H1 (cell line): ENCODE measurements at regions not wholly inside any gene's neighbourhood (a gene's known extent, or its start where the extent isn't known, plus 50 kb on each side); places are given as distances from the start of the nearest gene placed in this dataset.

Experiments
- ATF3 ChIP-seq: IDR thresholded peaks from 2 replicates; pipeline ENCODE4 v1.6.1; 2011; ENCODE audit warnings: low read depth, mild to moderate bottlenecking, low read length; ENCODE audit not compliant: insufficient read depth
- BCL11A ChIP-seq, 2 experiments: IDR thresholded peaks; one replicate each; pipeline ENCODE4 v1.6.1; 2011; ENCODE audit warnings: low read depth in 2 of 2, low read length in 2 of 2, mild to moderate bottlenecking in 2 of 2
- CBX8 ChIP-seq: fragments of 300-800, 300-1000 bp; sonication (generic); IDR thresholded peaks from 2 replicates; pipeline ENCODE4 v1.7.1; 2016; ENCODE audit warnings: low read depth, low read length, borderline replicate concordance
- CHD2 ChIP-seq: IDR thresholded peaks from 2 replicates; pipeline ENCODE4 v1.6.1; 2012; ENCODE audit warnings: low read length, improper control_type of control experiment
- CTCF ChIP-seq, 3 experiments: IDR thresholded peaks; 1 replicate in 2 of 3; 2 replicates in 1 of 3; pipeline versions ENCODE4 v1.5.1 to v1.6.1; 2011; ENCODE audit warnings: low read length in 3 of 3, mild to moderate bottlenecking in 3 of 3, inconsistent platforms in 2 of 3, low read depth in 1 of 3, moderate library complexity in 1 of 3; ENCODE audit not compliant: insufficient read depth in 1 of 3; ENCODE audit errors: control extremely low read depth in 1 of 3
- KDM4A ChIP-seq: IDR thresholded peaks from one replicate; pipeline ENCODE4 v1.7.1; 2012; ENCODE audit warnings: low read depth, mild to moderate bottlenecking, moderate library complexity, low read length, inconsistent platforms; ENCODE audit not compliant: severe bottlenecking
- KDM5A ChIP-seq: fragments of 200-600 bp; IDR thresholded peaks from 2 replicates; pipeline ENCODE4 v1.7.1; 2012; ENCODE audit warnings: mild to moderate bottlenecking, low read length, inconsistent platforms, mixed read lengths
- ZNF274 ChIP-seq: IDR thresholded peaks from 2 replicates; pipeline ENCODE4 v1.7.0; 2012; ENCODE audit warnings: low read length, borderline replicate concordance; ENCODE audit errors: extremely low read depth
- TF ChIP-seq, protein P1 (sequence below): fragments of 300-600 bp; sonication (generic); IDR thresholded peaks from 2 replicates; pipeline ENCODE4 v1.7.1; 2012; ENCODE audit warnings: low read length, moderate library complexity, mild to moderate bottlenecking, inconsistent platforms; ENCODE audit not compliant: insufficient replicate concordance

GRCh38 chr1:209162651-209163050 lies 420.9 kb upstream of the CAMK1G start (continued):
- TF ChIP-seq, protein P1, sequence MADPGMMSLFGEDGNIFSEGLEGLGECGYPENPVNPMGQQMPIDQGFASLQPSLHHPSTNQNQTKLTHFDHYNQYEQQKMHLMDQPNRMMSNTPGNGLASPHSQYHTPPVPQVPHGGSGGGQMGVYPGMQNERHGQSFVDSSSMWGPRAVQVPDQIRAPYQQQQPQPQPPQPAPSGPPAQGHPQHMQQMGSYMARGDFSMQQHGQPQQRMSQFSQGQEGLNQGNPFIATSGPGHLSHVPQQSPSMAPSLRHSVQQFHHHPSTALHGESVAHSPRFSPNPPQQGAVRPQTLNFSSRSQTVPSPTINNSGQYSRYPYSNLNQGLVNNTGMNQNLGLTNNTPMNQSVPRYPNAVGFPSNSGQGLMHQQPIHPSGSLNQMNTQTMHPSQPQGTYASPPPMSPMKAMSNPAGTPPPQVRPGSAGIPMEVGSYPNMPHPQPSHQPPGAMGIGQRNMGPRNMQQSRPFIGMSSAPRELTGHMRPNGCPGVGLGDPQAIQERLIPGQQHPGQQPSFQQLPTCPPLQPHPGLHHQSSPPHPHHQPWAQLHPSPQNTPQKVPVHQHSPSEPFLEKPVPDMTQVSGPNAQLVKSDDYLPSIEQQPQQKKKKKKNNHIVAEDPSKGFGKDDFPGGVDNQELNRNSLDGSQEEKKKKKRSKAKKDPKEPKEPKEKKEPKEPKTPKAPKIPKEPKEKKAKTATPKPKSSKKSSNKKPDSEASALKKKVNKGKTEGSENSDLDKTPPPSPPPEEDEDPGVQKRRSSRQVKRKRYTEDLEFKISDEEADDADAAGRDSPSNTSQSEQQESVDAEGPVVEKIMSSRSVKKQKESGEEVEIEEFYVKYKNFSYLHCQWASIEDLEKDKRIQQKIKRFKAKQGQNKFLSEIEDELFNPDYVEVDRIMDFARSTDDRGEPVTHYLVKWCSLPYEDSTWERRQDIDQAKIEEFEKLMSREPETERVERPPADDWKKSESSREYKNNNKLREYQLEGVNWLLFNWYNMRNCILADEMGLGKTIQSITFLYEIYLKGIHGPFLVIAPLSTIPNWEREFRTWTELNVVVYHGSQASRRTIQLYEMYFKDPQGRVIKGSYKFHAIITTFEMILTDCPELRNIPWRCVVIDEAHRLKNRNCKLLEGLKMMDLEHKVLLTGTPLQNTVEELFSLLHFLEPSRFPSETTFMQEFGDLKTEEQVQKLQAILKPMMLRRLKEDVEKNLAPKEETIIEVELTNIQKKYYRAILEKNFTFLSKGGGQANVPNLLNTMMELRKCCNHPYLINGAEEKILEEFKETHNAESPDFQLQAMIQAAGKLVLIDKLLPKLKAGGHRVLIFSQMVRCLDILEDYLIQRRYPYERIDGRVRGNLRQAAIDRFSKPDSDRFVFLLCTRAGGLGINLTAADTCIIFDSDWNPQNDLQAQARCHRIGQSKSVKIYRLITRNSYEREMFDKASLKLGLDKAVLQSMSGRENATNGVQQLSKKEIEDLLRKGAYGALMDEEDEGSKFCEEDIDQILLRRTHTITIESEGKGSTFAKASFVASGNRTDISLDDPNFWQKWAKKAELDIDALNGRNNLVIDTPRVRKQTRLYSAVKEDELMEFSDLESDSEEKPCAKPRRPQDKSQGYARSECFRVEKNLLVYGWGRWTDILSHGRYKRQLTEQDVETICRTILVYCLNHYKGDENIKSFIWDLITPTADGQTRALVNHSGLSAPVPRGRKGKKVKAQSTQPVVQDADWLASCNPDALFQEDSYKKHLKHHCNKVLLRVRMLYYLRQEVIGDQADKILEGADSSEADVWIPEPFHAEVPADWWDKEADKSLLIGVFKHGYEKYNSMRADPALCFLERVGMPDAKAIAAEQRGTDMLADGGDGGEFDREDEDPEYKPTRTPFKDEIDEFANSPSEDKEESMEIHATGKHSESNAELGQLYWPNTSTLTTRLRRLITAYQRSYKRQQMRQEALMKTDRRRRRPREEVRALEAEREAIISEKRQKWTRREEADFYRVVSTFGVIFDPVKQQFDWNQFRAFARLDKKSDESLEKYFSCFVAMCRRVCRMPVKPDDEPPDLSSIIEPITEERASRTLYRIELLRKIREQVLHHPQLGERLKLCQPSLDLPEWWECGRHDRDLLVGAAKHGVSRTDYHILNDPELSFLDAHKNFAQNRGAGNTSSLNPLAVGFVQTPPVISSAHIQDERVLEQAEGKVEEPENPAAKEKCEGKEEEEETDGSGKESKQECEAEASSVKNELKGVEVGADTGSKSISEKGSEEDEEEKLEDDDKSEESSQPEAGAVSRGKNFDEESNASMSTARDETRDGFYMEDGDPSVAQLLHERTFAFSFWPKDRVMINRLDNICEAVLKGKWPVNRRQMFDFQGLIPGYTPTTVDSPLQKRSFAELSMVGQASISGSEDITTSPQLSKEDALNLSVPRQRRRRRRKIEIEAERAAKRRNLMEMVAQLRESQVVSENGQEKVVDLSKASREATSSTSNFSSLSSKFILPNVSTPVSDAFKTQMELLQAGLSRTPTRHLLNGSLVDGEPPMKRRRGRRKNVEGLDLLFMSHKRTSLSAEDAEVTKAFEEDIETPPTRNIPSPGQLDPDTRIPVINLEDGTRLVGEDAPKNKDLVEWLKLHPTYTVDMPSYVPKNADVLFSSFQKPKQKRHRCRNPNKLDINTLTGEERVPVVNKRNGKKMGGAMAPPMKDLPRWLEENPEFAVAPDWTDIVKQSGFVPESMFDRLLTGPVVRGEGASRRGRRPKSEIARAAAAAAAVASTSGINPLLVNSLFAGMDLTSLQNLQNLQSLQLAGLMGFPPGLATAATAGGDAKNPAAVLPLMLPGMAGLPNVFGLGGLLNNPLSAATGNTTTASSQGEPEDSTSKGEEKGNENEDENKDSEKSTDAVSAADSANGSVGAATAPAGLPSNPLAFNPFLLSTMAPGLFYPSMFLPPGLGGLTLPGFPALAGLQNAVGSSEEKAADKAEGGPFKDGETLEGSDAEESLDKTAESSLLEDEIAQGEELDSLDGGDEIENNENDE: no peak
- TF ChIP-seq BCL11A (IDR thresholded peaks at IDR 0.05; ENCODE audit: low read depth in 2 of 2, low read length in 2 of 2): no peak
- no peak for TF ChIP-seq CHD2
- TF ChIP-seq KDM5A: no peak
- TF ChIP-seq CTCF (IDR thresholded peaks at IDR 0.05; ENCODE audit: control extremely low read depth in 1 of 3, insufficient read depth in 1 of 3, low read depth in 1 of 3, low read length in 3 of 3): no peak
- TF ChIP-seq ZNF274: no peak
- no peak for TF ChIP-seq ATF3
- no peak for TF ChIP-seq CBX8
- TF ChIP-seq KDM4A: no peak
